Keratinocyte (primary cell): ENCODE measurements at regions not wholly inside any gene's neighbourhood (a gene's known extent, or its start where the extent isn't known, plus 50 kb on each side); places are given as distances from the start of the nearest gene placed in this dataset.
A peak's percentile ranks its signal among the peaks of the same experiment; 100 is the strongest.

ENCODE experiments used
- DNase-seq: peaks from one replicate; pipeline ENCODE4 v3.0.0-alpha.2; 2011; ENCODE audit warnings: low read depth, missing footprints, low spot score
- FAIRE-seq: peaks from 2 replicates; lab custom pipeline; 2011; peaks lifted over from hg19 to GRCh38; lab: Jason Lieb, UNC
- H2AFZ ChIP-seq: 2 replicates; pipeline ENCODE4 v1.6.0; 2012; ENCODE audit warnings: low read length, control low read depth, inconsistent platforms; ENCODE audit not compliant: control insufficient read depth
- H3K27ac ChIP-seq: 2 replicates; pipeline ENCODE4 v1.5.1; 2011; ENCODE audit warnings: low read length; ENCODE audit not compliant: control insufficient read depth, insufficient read depth
- H3K27me3 ChIP-seq: 3 replicates; pipeline ENCODE4 v1.6.0; 2011; ENCODE audit warnings: low read length; ENCODE audit not compliant: control insufficient read depth, insufficient read depth; ENCODE audit errors: extremely low read depth
- H3K36me3 ChIP-seq, 2 experiments: 2 replicates in 1 of 2; 3 replicates in 1 of 2; pipeline ENCODE4 v1.5.1; 2011; ENCODE audit warnings: low read length in 2 of 2, mild to moderate bottlenecking in 1 of 2; ENCODE audit not compliant: control insufficient read depth in 2 of 2, insufficient read depth in 2 of 2; ENCODE audit errors: extremely low read depth in 1 of 2
- H3K4me1 ChIP-seq: 3 replicates; pipeline ENCODE4 v1.5.1; 2011; ENCODE audit warnings: low read length; ENCODE audit not compliant: control insufficient read depth, insufficient read depth; ENCODE audit errors: extremely low read depth
- H3K4me2 ChIP-seq: 3 replicates; pipeline ENCODE4 v1.6.0; 2011; ENCODE audit warnings: low read depth, low read length; ENCODE audit not compliant: control insufficient read depth, insufficient read depth; ENCODE audit errors: extremely low read depth
- H3K4me3 ChIP-seq, 3 experiments: fragments of 200-600 bp in 1 of 3; sonication (generic) in 1 of 3; 2 replicates in 2 of 3; 3 replicates in 1 of 3; pipeline ENCODE4 v1.5.1; 2011 to 2016; ENCODE audit warnings: low read length in 3 of 3, mild to moderate bottlenecking in 3 of 3, control low read depth in 2 of 3, inconsistent platforms in 1 of 3, low read depth in 1 of 3, mixed read lengths in 1 of 3, mixed run types in 1 of 3, moderate library complexity in 1 of 3; ENCODE audit not compliant: control insufficient read depth in 2 of 3, insufficient read depth in 2 of 3; ENCODE audit errors: extremely low read depth in 1 of 3
- H3K79me2 ChIP-seq: 2 replicates; pipeline ENCODE4 v1.6.0; 2012; ENCODE audit warnings: low read length; ENCODE audit not compliant: control insufficient read depth, insufficient read depth
- H3K9ac ChIP-seq: 3 replicates; pipeline ENCODE4 v1.6.0; 2011; ENCODE audit warnings: low read length; ENCODE audit not compliant: control insufficient read depth, insufficient read depth; ENCODE audit errors: extremely low read depth
- H3K9me1 ChIP-seq: 3 replicates; pipeline ENCODE4 v1.6.0; 2011; ENCODE audit warnings: low read length; ENCODE audit not compliant: control insufficient read depth, insufficient read depth; ENCODE audit errors: extremely low read depth
- H3K9me3 ChIP-seq: 2 replicates; pipeline ENCODE4 v1.5.1; 2012; ENCODE audit warnings: low read depth, low read length; ENCODE audit not compliant: control insufficient read depth
- H4K20me1 ChIP-seq: 3 replicates; pipeline ENCODE4 v1.6.0; 2011; ENCODE audit warnings: low read length; ENCODE audit not compliant: control insufficient read depth, insufficient read depth; ENCODE audit errors: extremely low read depth
- CTCF ChIP-seq, 3 experiments: IDR thresholded peaks in 1 of 3; conservative IDR thresholded peaks in 1 of 3; optimal IDR thresholded peaks in 1 of 3; 2 replicates in 2 of 3; 3 replicates in 1 of 3; pipeline versions ENCODE3 to v1.5.1; 2011; ENCODE audit warnings: low read length in 3 of 3, mild to moderate bottlenecking in 3 of 3, moderate library complexity in 2 of 3, control low read depth in 1 of 3, inconsistent platforms in 1 of 3; ENCODE audit not compliant: insufficient read depth in 2 of 3; ENCODE audit errors: extremely low read depth in 1 of 3
- EZH2 ChIP-seq: IDR thresholded peaks from one replicate; pipeline ENCODE4 v1.6.1; 2012; ENCODE audit warnings: inconsistent platforms, mild to moderate bottlenecking, low read length, moderate library complexity
- dilution Hi-C: fragments of 300-500 bp; cut with MboI; formaldehyde crosslinking; loops from one replicate; pipeline ENCODE4 v1.7.0; 2020; ENCODE audit warnings: low sequenced_read_pairs; ENCODE audit not compliant: extremely low pct_ligation_motif_present

- no peaks in the 10 kb centered on the region for H3K9me1 ChIP-seq
- TF ChIP-seq CTCF (optimal IDR thresholded peaks at IDR 0.05 in 1 of 3, IDR thresholded peaks at IDR 0.05 in 1 of 3, conservative IDR thresholded peaks at IDR 0.05 in 1 of 3; ENCODE audit: extremely low read depth in 1 of 3, insufficient read depth in 2 of 3, low read length in 3 of 3): no peak
- TF ChIP-seq EZH2: no peak
- FAIRE-seq (no peak), DNase-seq (no peak)
- dilution Hi-C loops: no loop called here
- no peaks in the 10 kb centered on the region for H3K9me3 ChIP-seq
- H3K27me3 ChIP-seq: no peaks in the 10 kb centered on the region
- H3K9ac ChIP-seq: no peak overlapping the region
- no peak overlapping the region for H3K4me3 ChIP-seq
- H4K20me1 ChIP-seq: no peaks in the 10 kb centered on the region
- no peak overlapping the region for H3K4me2 ChIP-seq
- H2AFZ ChIP-seq: no peak overlapping the region
- no peaks in the 10 kb centered on the region for H3K4me1 ChIP-seq
- H3K27ac ChIP-seq: no peak overlapping the region
- no peaks in the 10 kb centered on the region for H3K79me2 ChIP-seq
- no peaks in the 10 kb centered on the region for H3K36me3 ChIP-seq
These were observed 360.4 kb downstream of the ATP23 start for GRCh38 chr12:58301730-58302122.

- Histone ChIP-seq H3K36me3 (no peaks in the 10 kb centered on the region), H3K4me2 (no peak overlapping the region), H3K9me3 (no peaks in the 10 kb centered on the region), H3K27me3 (no peaks in the 10 kb centered on the region), H2AFZ (no peak overlapping the region), H3K27ac (no peak overlapping the region), H3K9ac (no peak overlapping the region), H3K79me2 (no peaks in the 10 kb centered on the region), H3K9me1 (no peaks in the 10 kb centered on the region), H4K20me1 (no peaks in the 10 kb centered on the region), H3K4me1 (no peaks in the 10 kb centered on the region), H3K4me3 (no peak overlapping the region)
- FAIRE-seq: no peak
- TF ChIP-seq CTCF (optimal IDR thresholded peaks at IDR 0.05 in 1 of 3, IDR thresholded peaks at IDR 0.05 in 1 of 3, conservative IDR thresholded peaks at IDR 0.05 in 1 of 3; ENCODE audit: extremely low read depth in 1 of 3, insufficient read depth in 2 of 3, low read length in 3 of 3) (peak in 1 of 3 experiments; percentile 55), EZH2 (no peak)
- DNase-seq: no peak
- dilution Hi-C loops: no loop called here
These were observed 361.2 kb downstream of the ATP23 start for GRCh38 chr12:58302487-58303011.
